Stimulated activated naive B cell treated with anti-CD40 and anti-IgM and Interleukin-4, amounts not matched to agents 10 μg/mL and 1 μg/mL and 100 μg/mL, for 72 hours (primary cell): ENCODE measurements at regions not wholly inside any gene's neighbourhood (a gene's known extent, or its start where the extent isn't known, plus 50 kb on each side); places are given as distances from the start of the nearest gene placed in this dataset.

Source experiments
- ATAC-seq, 2 donors: fragments of 150-1000 bp; cut with Tn5 transposase; replicated peaks; 2 replicates each; pipeline ENCODE4 v1.10.0; 2021; ENCODE audit warnings: moderate library complexity in 1 of 2
- DNase-seq: peaks from one replicate; pipeline ENCODE4 v3.0.0; 2021
- H3K27ac Mint-ChIP-seq: one replicate; pipeline ENCODE4 v1.8.0; 2022; ENCODE audit warnings: mild to moderate bottlenecking, mixed read lengths
- H3K27me3 Mint-ChIP-seq, 2 donors: one replicate each; pipeline ENCODE4 v1.8.0; 2022; ENCODE audit warnings: mixed read lengths in 2 of 2
- H3K36me3 Mint-ChIP-seq, 2 donors: one replicate each; pipeline ENCODE4 v1.8.0; 2022; ENCODE audit warnings: mixed read lengths in 2 of 2, mild to moderate bottlenecking in 1 of 2
- H3K4me1 Mint-ChIP-seq, 2 donors: one replicate each; pipeline ENCODE4 v1.8.0; 2022; ENCODE audit warnings: mixed read lengths in 2 of 2, mild to moderate bottlenecking in 1 of 2
- H3K4me3 Mint-ChIP-seq, 2 donors: one replicate each; pipeline ENCODE4 v1.8.0; 2022; ENCODE audit warnings: mild to moderate bottlenecking in 2 of 2, mixed read lengths in 2 of 2, moderate library complexity in 1 of 2
- H3K9me3 Mint-ChIP-seq, 2 donors: one replicate each; pipeline ENCODE4 v1.8.0; 2022; ENCODE audit warnings: mixed read lengths in 2 of 2, mild to moderate bottlenecking in 1 of 2

- H3K27ac Mint-ChIP-seq = no peak overlapping the region
Measured at GRCh38 chr1:172885411-172885810, 165.3 kb downstream of the TNFSF18 start.

GRCh38 chr1:172885971-172886370 lies 164.8 kb downstream of the TNFSF18 start:
- DNase-seq (no peak), ATAC-seq (no peak)
- no peak overlapping the region for H3K4me3 Mint-ChIP-seq
- no peaks in the 10 kb centered on the region for H3K36me3 Mint-ChIP-seq
- H3K27me3 Mint-ChIP-seq = no peaks in the 10 kb centered on the region
- H3K27ac Mint-ChIP-seq = no peak overlapping the region
- peaks cover 0 to 1% of the 10 kb centered on the region in 2 donors for H3K9me3 Mint-ChIP-seq
- H3K4me1 Mint-ChIP-seq = peaks cover 12 to 15% of the 10 kb centered on the region in 2 donors

More at GRCh38 chr1:172885411-172885810, 165.3 kb downstream of the TNFSF18 start:
- Mint-ChIP-seq H3K4me3 (no peak overlapping the region), H3K27me3 (no peaks in the 10 kb centered on the region), H3K4me1 (peaks cover 12 to 15% of the 10 kb centered on the region in 2 donors), H3K9me3 (peaks cover 0 to 1% of the 10 kb centered on the region in 2 donors), H3K36me3 (no peaks in the 10 kb centered on the region)
- no peak for DNase-seq
- ATAC-seq = no peak

GRCh38 chr1:172887162-172887561 lies 163.6 kb downstream of the TNFSF18 start:
- peaks cover 14 to 15% of the 10 kb centered on the region in 2 donors for H3K4me1 Mint-ChIP-seq
- no peak for ATAC-seq
- no peaks in the 10 kb centered on the region for H3K27me3 Mint-ChIP-seq
- no peak overlapping the region for H3K4me3 Mint-ChIP-seq
- H3K27ac Mint-ChIP-seq = no peak overlapping the region
- DNase-seq = no peak
- peaks cover 0 to 1% of the 10 kb centered on the region in 2 donors for H3K9me3 Mint-ChIP-seq
- no peaks in the 10 kb centered on the region for H3K36me3 Mint-ChIP-seq

GRCh38 chr1:172893146-172893841 lies 157.4 kb downstream of the TNFSF18 start:
- H3K27me3 Mint-ChIP-seq = no peaks in the 10 kb centered on the region
- no peak overlapping the region for H3K4me3 Mint-ChIP-seq
- DNase-seq (no peak), ATAC-seq (peak; percentile 34 to 61)
- no peaks in the 10 kb centered on the region for H3K36me3 Mint-ChIP-seq
- H3K4me1 Mint-ChIP-seq = peaks cover 28 to 32% of the 10 kb centered on the region in 2 donors
- H3K9me3 Mint-ChIP-seq = peaks cover 0 to 1% of the 10 kb centered on the region in 2 donors
- no peak overlapping the region for H3K27ac Mint-ChIP-seq

GRCh38 chr1:172894349-172895049 lies 156.2 kb downstream of the TNFSF18 start:
- peaks cover 35 to 41% of the 10 kb centered on the region in 2 donors for H3K4me1 Mint-ChIP-seq
- peak overlapping the region; percentile 2 for H3K27ac Mint-ChIP-seq
- H3K36me3 Mint-ChIP-seq = no peaks in the 10 kb centered on the region
- ATAC-seq (peak; percentile 47 to 51), DNase-seq (no peak)
- H3K4me3 Mint-ChIP-seq = peak overlapping the region; percentile 47 to 48
- no peaks in the 10 kb centered on the region for H3K27me3 Mint-ChIP-seq
- H3K9me3 Mint-ChIP-seq = no peaks in the 10 kb centered on the region

- Mint-ChIP-seq H3K27me3 (no peaks in the 10 kb centered on the region), H3K27ac (peak overlapping the region; percentile 20), H3K9me3 (no peaks in the 10 kb centered on the region), H3K36me3 (no peaks in the 10 kb centered on the region), H3K4me3 (peak overlapping the region; percentile 47 to 48), H3K4me1 (peaks cover 37 to 47% of the 10 kb centered on the region in 2 donors)
- ATAC-seq = peak; percentile 79 to 81
- no peak for DNase-seq
Measured at GRCh38 chr1:172895050-172895460, 155.7 kb downstream of the TNFSF18 start.

GRCh38 chr1:172895761-172896160 lies 155.0 kb downstream of the TNFSF18 start:
- H3K9me3 Mint-ChIP-seq = no peaks in the 10 kb centered on the region
- no peak for ATAC-seq
- peaks cover 43 to 54% of the 10 kb centered on the region in 2 donors for H3K4me1 Mint-ChIP-seq
- H3K27ac Mint-ChIP-seq = no peak overlapping the region
- H3K27me3 Mint-ChIP-seq = no peaks in the 10 kb centered on the region
- no peaks in the 10 kb centered on the region for H3K36me3 Mint-ChIP-seq
- H3K4me3 Mint-ChIP-seq = no peak overlapping the region
- no peak for DNase-seq

GRCh38 chr1:172897738-172898137 lies 153.0 kb downstream of the TNFSF18 start:
- H3K4me1 Mint-ChIP-seq = peaks cover 44 to 57% of the 10 kb centered on the region in 2 donors

GRCh38 chr1:172898866-172899265 lies 151.9 kb downstream of the TNFSF18 start:
- Mint-ChIP-seq H3K4me1 (peaks cover 34 to 47% of the 10 kb centered on the region in 2 donors), H3K9me3 (no peaks in the 10 kb centered on the region), H3K36me3 (no peaks in the 10 kb centered on the region), H3K4me3 (no peak overlapping the region), H3K27me3 (no peaks in the 10 kb centered on the region), H3K27ac (no peak overlapping the region)
- DNase-seq = no peak
- no peak for ATAC-seq

More at GRCh38 chr1:172897738-172898137, 153.0 kb downstream of the TNFSF18 start:
- no peak for ATAC-seq
- Mint-ChIP-seq H3K27me3 (no peaks in the 10 kb centered on the region), H3K9me3 (no peaks in the 10 kb centered on the region), H3K36me3 (no peaks in the 10 kb centered on the region), H3K4me3 (no peak overlapping the region), H3K27ac (no peak overlapping the region)
- DNase-seq = no peak

GRCh38 chr1:172900376-172900997 lies 150.3 kb downstream of the TNFSF18 start:
- Mint-ChIP-seq H3K36me3 (no peaks in the 10 kb centered on the region), H3K9me3 (no peaks in the 10 kb centered on the region), H3K27ac (peak overlapping the region; percentile 2), H3K27me3 (no peaks in the 10 kb centered on the region), H3K4me3 (peak overlapping the region; percentile 18 to 30), H3K4me1 (peaks cover 31 to 45% of the 10 kb centered on the region in 2 donors)
- peak; percentile 30 for DNase-seq
- peak; percentile 85 for ATAC-seq

GRCh38 chr1:172902200-172902599 lies 148.5 kb downstream of the TNFSF18 start:
- no peaks in the 10 kb centered on the region for H3K27me3 Mint-ChIP-seq
- ATAC-seq = no peak
- H3K9me3 Mint-ChIP-seq = no peaks in the 10 kb centered on the region

GRCh38 chr1:172902861-172903381 lies 147.8 kb downstream of the TNFSF18 start:
- DNase-seq (no peak), ATAC-seq (peak; percentile 76)
- Mint-ChIP-seq H3K4me1 (peaks cover 41 to 60% of the 10 kb centered on the region in 2 donors), H3K36me3 (no peaks in the 10 kb centered on the region), H3K27ac (no peak overlapping the region), H3K27me3 (no peaks in the 10 kb centered on the region), H3K4me3 (no peak overlapping the region), H3K9me3 (no peaks in the 10 kb centered on the region)

More at GRCh38 chr1:172902200-172902599, 148.5 kb downstream of the TNFSF18 start:
- DNase-seq = no peak
- H3K4me1 Mint-ChIP-seq = peaks cover 40 to 62% of the 10 kb centered on the region in 2 donors
- H3K4me3 Mint-ChIP-seq = no peak overlapping the region
- no peak overlapping the region for H3K27ac Mint-ChIP-seq
- no peaks in the 10 kb centered on the region for H3K36me3 Mint-ChIP-seq

- no peak for DNase-seq
- peaks cover 41 to 58% of the 10 kb centered on the region in 2 donors for H3K4me1 Mint-ChIP-seq
- ATAC-seq = no peak
- no peaks in the 10 kb centered on the region for H3K36me3 Mint-ChIP-seq
- peaks cover 0 to 5% of the 10 kb centered on the region in 2 donors for H3K9me3 Mint-ChIP-seq
- H3K4me3 Mint-ChIP-seq = no peak overlapping the region
- no peaks in the 10 kb centered on the region for H3K27me3 Mint-ChIP-seq
- H3K27ac Mint-ChIP-seq = no peak overlapping the region
Measured at GRCh38 chr1:172903581-172904220, 147.0 kb downstream of the TNFSF18 start.

- H3K36me3 Mint-ChIP-seq = no peaks in the 10 kb centered on the region
- DNase-seq (no peak), ATAC-seq (no peak)
- peaks cover 28 to 41% of the 10 kb centered on the region in 2 donors for H3K4me1 Mint-ChIP-seq
- no peaks in the 10 kb centered on the region for H3K27me3 Mint-ChIP-seq
- H3K4me3 Mint-ChIP-seq = no peak overlapping the region
- H3K9me3 Mint-ChIP-seq = peaks cover 0 to 6% of the 10 kb centered on the region in 2 donors
- no peak overlapping the region for H3K27ac Mint-ChIP-seq
Measured at GRCh38 chr1:172905452-172905851, 145.3 kb downstream of the TNFSF18 start.
